Glomerular visceral epithelial cell (primary cell): ENCODE measurements at regions not wholly inside any gene's neighbourhood (a gene's known extent, or its start where the extent isn't known, plus 50 kb on each side); places are given as distances from the start of the nearest gene placed in this dataset.

ENCODE experiments used
- DNase-seq: peaks from one replicate; pipeline ENCODE4 v3.0.0-alpha.2; 2016; ENCODE audit errors: extremely low spot score

DNA sequence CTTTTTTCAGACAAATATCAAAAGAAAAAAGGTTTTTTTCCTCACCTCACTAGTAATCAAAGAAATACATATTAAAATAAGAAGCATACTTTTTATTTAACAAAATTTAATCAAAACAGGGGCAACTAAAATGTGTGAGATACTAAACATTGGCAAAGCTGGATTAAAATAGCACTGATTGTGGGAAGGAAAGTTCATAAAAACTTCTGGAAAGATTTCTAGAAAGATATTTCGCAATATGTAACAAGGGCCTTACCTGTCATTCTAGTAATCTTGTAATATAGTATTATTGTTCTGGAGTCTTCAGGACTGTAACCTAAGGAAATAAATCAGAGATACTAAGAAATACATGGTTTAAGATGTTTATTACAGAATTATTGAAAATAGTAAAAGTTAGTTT is 482.5 kb downstream of the SUCLA2 start:
- DNase-seq, result no peak

DNA sequence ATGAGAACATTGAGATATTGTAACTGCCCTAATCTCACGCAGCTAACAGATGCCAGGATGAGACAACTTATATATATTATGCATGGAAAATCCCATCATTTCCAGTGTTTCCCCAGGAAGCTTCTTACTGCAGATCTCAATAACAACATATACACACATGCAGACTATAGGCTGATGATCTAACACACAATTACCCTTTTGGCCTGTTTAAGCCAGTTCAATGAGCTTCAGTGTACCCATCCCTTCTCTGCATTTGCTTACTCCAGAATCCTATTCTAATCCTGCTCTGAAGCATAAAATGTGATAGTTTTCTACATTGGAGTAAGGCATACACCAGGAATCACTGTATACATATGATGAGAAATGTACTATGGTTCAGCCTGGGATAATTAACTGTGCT is 489.4 kb downstream of the SUCLA2 start:
- no peak for DNase-seq

DNA sequence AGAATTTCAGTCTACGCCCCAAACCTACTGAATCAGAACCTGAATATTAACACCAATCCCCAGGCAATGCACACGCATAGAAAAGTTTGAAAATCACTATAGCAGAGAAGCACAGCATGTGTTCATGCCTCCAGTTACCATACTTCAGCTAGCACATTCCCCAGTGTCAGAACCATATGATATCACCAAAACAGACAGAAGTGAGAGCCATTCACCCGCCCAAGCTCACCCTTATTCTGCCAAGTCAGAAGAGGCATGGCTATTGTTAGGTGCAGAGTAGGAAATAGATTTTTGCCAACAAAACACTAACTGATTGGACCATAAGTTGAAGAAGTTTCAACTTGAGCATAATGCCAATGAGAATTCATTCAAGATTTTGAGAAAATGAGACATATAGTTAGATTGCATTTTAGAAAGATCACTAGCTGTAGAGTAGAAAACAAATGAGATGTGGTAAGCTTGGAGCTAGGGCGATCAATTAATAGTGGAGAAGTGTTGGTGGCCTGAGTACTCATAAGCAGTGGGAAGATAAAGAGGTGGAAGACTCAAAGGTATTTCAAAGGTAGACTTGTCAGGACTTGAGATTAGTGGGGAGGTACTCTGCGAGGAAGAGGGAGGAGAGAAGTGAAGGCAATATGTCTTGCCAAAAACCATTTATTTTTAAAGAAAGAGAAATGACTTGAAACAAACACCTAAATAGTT is 492.4 kb downstream of the SUCLA2 start:
- no peak for DNase-seq

DNA sequence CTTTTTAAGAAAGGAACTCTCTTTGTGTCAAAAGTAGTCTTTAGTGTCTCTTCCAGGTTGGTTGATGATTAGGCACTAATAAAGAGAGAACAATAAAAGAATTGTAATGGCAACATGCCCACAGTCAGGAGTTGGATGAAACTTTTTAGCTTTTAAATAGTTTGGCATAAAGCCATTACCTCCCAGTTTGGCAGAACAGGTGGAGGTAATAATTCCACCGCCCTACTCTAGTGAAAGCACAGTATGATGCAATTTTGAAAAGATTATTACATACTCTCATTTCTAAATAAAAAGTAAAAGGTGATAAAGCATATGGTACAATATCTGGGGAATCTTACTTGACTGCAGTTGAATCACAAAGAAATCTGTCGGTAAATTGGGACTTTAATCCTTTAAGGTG is 497.6 kb downstream of the SUCLA2 start:
- no peak for DNase-seq

DNA sequence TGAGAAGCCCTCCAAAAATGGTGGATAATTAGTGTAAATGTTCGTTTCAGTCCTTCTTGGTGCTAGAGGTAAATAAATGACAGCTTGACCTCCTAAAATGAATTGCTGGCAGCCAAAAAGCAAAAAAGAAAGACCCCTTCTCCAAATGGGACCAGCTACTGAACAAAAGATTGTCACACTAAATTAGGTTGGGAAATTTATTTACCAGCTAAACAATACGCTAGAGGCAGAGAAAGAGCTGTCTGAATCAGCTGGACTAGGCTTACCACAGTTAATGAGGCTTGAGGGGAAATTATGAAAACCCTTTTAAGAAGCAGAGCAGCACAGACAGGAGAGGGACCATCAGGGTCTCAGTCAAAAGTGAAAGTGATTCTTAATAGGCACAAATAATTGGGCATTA is 498.9 kb downstream of the SUCLA2 start:
- DNase-seq, result no peak

DNA sequence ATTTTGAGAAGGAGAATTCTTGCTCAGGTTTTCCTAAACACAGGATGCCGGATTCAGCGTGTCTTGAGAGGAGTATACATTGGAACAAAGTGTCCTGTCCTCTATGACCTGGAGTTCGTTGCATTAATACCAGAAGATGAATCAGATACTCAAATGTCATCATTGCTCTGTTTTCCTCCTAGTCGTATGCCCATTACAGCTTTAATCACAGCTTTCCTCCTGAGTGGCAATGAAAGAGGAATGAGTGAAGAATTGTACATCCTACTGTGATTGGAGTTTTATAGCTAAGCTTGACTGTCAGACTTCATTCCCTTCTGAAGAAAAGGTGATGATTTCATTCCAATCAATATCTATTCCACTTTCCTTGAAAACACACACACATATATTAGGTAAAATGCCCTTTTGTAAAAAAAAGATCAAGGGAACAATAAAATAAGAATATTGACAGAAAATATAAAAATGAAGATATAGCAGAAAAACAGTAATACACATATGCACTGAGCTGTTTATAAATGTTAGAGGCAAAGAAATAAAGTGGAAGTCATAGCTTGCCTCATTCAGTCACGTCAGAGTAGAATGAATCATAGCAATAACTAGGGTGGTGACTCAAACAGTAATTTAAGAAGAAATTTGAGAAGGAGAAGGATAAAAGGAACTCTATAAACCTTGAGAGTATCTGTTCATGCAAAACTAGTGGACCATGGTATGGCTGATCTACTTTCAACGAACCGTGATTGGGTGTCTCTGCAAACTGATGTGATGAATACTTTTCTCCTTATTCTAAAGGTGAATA is 501.5 kb downstream of the SUCLA2 start:
- peak; percentile 66 for DNase-seq

DNA sequence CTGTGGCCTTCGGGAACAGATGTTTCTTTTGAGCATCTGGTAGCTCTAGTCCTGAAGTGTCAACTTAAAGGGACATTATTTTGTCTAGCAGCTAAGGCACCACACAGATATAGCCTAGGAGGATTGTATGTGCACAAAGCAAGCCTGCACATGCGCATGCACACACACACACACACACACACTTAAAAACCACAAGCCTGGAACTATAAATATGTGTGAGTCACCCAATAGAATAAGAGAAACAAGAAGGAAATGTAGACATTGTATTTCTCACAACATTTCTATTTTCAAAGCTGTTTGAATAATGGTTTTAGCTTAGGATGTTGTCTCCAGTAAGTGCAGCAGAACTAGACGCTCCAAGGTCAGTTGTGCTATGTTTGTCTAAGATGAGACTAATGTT is 516.5 kb downstream of the SUCLA2 start:
- peak; percentile 54 for DNase-seq

DNA sequence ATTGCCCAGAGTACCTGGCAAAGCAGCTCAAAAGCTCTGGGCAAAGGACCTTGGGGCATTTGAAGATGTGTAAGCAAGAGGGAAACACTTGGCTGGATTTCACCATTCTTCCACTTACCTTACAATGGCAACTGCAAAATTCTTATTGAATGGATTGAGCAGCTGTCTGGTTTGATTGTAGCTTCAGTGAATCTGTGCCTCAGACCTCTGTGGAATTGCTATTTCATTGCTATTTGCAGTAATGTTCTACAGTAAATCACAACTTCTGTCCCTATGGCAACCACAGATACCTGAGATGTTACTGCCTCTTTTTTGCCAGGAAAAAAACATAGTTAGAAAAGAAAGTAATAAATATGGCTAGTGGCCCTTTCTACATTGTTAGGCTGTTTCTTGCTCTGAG is 519.5 kb downstream of the SUCLA2 start:
- no peak for DNase-seq

DNA sequence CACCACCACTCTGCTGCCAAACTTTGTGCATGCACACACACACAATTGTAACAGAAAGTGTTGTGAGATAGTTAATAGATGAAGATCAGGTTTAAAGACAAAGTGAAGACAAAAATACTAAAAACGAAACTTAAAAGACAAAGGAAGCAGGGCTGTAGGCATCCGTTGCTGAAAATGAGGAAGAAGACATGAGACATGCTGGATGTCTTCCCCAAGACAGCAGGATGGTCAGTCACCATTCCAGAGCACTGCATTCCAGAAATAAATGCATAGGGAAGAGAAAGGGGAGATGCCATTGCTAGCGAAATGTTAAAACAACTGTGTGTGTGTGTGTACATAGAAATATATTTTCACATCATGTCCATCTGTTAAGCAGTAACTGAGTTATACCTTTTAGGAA is 520.1 kb downstream of the SUCLA2 start:
- DNase-seq, result no peak

DNA sequence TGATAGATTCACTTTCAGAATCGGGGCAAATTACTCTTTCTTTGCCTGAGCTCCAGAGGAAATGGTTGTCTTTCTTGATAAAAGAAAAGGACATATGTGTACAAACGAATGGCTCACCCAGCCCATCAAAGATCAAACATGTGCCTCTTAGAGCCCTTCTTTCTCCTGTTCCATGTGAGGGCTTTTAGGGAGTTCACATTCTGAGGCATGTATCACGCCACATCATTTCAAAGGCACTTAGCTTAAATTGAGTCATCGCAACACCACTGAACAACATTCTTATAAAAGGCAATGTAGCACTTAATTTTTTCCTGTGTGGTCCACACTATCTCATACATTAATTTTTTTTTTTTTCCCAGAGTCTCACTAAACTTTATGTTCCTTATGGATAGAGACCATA is 521.0 kb downstream of the SUCLA2 start:
- peak; percentile 65 for DNase-seq

DNA sequence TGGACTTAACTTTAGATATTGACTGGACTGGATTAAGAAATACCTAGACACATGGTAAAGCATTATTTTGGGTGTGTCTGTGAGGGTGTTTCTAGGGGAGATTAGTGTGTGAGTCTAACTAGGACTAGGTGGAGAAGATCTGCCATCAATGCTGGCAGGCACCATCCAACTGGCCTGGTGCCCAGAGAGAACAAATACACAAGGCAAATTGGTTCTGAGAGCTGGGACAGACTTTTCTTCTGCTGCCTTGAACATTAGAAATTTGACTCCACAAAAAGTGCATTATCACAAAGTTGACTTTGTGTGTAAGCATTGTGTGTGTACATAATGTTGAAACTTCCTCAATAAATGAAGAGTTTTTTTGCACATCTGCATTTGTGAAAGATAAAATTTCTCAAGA is 522.1 kb downstream of the SUCLA2 start:
- no peak for DNase-seq

DNA sequence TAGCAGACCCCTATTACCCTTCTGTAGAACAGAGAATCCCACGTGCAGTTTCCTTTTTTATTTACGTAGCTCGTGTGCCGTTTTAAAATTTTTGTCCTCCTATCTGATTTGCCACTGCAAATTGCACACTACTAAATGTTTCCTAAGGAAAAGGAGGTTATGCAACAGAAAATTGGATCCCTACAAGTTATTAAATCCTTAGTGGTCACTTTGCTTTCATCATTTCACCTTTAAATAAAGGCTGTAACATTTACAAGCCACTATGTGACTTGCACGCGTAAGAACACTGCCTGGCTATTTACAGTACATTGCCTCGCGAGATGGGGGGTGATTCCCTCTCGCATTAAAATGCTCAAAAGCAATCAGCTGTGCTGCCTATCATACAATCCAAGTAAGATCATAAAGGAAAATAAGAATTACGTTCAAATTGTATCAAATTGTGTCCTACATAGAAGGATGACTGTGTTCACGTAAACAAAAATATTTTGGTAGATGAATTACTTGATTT is 525.6 kb downstream of the SUCLA2 start:
- DNase-seq, result no peak

DNA sequence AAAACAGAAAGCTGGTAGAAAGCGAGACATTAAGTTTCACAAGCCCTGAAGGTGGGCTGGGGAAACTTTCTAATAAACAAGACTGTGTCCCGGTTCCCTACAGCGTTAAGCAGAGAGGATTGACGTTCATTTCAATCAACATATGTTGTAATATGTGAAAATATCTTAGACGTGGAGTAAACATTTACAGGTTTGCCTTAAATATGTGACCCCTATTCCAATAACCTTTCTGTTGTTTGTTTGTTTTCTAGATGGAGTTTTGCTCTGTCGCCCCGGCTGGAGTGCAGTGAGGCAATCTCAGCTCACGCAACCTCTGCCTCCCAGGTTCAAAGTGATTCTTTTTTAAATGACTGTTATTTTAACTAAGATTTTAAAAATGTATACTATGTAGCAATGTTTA is 526.2 kb downstream of the SUCLA2 start:
- no peak for DNase-seq

DNA sequence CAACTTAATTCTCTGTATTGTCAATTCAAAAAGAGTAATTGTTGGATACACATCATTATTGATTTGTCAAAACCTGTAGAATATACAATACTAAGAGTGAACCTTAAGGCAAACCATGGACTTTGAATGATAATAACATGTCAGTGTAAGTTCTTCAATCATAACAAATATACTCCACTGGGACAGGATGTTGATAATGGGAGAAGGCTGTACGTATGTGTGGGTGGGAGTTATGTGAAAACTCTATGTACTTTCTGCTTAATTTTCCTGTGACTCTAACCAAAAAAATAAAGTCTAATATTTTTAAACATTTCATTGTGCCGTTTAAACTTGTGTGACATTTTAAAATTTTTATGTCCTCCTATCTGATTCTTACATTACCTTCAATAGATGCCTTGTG is 526.7 kb downstream of the SUCLA2 start:
- DNase-seq, result no peak

DNA sequence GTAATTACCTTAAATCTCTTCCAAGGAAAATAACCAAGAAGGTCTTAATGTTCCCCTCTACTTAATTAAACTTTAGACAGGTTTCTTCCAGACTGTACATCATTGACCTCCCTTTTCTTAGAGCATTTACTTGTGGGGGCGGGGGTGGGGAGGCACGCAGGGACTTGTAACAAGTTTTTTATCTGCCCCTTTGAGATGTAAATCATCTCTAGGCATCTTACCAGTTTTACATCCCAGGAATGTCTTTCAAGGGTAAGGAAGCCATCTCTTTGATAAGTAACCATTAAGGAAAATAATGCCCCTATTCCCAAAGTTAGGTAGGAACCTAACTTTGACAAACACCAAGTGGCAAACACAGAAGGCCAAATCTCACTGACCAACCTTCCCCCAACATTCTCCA is 528.6 kb downstream of the SUCLA2 start:
- DNase-seq, result no peak

DNA sequence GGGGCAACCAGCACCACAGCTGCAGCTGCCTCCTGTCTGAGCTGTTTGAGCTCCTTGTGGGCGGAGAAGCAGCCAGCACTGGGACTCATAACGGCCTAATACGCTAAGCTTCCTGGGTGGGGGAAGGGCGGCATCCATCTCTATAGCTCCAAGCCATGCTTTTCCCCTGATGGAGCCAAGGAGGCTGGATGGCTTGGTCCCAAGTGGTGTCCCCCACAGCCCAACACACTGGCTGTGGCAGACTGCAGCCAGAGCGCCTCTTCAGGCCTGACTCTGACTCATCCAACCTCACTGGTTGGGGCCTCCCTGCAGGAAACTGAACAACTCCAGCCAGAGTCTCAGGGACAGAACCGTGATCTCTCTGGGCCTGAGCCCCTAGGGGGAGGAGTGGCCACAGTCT is 537.3 kb downstream of the SUCLA2 start:
- peak; percentile 22 for DNase-seq

DNA sequence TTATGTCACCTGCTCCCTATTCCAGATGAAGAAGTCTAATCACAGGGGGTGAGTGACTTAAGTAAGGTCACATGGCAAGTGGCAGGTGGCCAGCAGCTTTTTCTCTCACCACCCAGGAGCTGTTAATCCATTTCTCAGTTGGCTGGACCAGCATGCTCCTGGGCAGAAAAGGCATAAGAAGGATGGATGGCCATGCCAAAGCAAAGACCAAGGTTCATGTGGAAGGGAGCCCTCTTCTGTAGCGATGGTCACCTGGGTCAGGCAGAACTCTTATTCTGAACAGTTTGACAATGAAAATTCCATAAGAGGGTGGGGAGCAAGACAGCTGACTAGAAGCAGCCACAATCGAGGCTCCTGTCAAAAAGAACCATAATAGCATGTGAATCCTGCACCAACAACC is 538.1 kb downstream of the SUCLA2 start:
- no peak for DNase-seq

DNA sequence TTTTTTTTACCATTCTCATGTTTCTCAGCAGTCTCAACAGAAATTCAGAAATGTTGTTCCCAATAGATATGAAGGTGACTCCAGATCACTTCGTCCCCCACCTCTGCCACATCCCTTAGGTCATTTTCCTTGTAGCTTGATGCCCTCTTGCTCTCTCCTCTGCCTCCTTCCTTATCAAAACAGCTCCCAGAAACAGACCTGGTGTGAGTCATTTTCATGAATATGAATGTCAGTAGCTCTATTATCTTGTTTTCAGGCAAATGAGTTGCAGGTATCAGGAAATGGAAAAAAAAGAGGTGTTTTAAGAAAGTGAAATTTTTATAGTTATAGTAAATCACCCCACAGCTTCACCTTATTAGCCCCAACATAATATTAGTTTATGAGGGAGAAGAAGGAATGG is 539.3 kb downstream of the SUCLA2 start:
- no peak for DNase-seq

DNA sequence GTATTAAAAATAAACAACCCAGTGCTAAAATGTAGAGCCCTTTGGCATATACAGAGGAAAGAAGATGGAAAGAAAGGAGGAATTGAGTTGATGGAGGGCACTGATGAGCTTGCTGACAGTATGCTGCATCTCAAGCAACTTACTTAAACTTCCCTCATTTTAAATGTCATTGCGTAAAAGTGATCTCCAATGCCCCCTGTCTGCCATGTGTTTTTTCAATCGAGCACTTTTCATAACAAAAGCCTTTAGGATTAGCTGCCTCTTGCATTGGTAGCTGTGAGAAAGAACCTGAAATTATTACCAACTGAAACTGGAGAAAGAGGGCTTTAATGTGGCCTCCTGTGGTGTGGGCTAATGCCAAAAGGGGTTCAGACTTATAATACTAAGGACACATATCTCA is 541.6 kb downstream of the SUCLA2 start:
- DNase-seq, result no peak

DNA sequence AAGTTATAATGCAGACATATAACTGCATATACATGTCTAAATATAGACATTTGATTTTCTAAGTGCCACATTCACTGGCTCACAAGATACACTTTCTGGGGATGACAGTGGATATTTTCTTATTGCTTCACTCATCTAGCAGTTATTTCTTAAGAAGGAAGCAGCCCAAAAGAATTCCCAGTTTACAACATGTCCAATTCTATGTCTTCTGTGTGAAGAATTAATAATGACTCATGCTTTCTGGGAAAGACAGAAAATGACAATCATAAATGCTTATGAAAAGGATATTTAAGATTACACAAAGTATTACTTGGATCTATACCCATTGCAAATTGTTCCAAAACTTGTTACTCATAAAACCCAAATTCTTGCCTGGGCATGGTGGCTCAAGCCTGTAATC is 543.4 kb downstream of the SUCLA2 start:
- no peak for DNase-seq

DNA sequence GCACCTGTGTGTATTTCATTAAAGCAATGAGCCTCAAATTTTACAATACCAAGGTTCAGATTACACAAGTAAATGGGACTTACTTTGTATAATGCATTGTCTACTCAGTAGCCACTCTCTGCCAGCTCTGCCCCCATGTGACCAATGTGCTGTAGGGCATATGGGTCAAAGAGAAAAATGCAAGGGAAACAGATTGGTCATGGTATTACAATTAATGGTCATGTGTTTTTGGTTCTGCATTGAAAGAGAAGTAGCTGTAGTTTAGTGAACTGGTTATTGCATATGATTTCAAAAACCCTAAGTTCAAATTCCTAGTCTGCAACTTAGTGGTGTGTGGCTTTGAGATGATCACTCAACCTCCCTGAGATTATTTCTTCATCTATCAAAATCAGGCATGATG is 545.4 kb downstream of the SUCLA2 start:
- peak; percentile 6 for DNase-seq

DNA sequence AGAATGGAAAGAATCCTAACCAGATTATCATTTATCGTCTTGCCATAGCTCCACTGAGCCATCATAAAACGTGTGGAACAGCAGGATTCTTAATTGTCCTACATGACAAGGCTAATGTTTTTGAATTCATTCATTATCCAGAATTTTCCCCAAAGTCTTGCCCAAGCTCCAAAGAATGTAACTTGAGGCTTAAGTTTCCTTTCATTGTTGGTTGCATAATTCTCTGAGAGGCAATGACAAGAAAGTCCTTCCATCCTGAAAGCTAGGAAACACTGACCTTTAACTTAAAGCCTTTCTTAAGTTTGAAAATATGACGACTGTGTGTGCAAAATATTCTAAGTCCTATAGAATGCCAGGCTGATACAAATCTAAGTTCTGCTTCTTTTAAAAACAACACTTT is 546.1 kb downstream of the SUCLA2 start:
- DNase-seq, result no peak

DNA sequence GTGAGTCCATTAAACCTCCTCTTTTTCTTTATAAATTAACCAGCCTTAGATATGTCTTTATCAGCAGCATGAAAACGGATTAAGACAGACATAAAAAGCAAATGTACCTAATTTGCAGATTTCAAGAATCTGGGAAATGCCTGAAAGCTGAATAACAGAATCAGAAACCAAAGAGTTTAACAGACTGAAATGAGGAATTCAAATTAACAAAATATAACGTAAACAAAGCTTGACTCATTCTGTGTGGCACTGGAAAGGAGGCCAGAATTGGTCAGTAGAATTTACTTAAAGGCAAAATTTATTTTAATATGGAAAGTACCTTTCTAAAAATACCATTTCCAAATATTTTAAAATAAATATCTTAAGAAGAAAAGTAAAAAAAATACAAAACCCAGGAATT is 540.6 kb upstream of the HTR2A start:
- DNase-seq, result no peak
